Epithelial cell of esophagus (primary cell): ENCODE measurements at regions not wholly inside any gene's neighbourhood (a gene's known extent, or its start where the extent isn't known, plus 50 kb on each side); places are given as distances from the start of the nearest gene placed in this dataset.
A peak's percentile ranks its signal among the peaks of the same experiment; 100 is the strongest.
"Not testable (repeated sequence)": the region's sequence is repeated elsewhere in the genome, so short reads cannot be mapped to it uniquely, and the experiment has no call there.

Source experiments
- DNase-seq: peaks from one replicate; pipeline ENCODE4 v3.0.0; 2010; ENCODE audit warnings: low read depth
- H3K4me3 ChIP-seq: 2 replicates; pipeline ENCODE4 v1.5.1; 2011; ENCODE audit warnings: mild to moderate bottlenecking, low read length, control low read depth
- TF ChIP-seq, protein P1 (sequence below): IDR thresholded peaks from 2 replicates; pipeline ENCODE4 v1.5.1; 2011; ENCODE audit warnings: low read depth, mild to moderate bottlenecking, low read length, control low read depth, inconsistent platforms; ENCODE audit not compliant: insufficient read depth; ENCODE audit errors: missing control alignments

DNA sequence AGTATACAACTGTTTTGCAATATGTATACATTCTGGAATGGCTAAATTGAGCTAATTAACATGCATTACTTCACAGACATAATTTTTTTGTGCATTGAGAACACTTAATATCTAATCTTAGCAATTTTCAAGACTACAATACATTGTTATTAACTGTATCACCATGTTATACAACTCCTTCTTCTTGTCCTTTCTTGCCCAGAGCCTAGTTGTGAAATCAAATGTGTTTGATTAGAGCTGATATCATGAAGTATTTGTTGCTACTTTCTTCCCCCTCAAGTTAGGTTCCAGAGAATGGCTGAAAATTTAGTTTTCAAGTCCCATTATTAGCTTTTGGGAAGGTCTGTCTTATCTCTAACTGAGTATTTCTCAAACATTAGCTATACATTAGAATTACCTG lies 607.8 kb downstream of the PSAT1 start:
- TF ChIP-seq, protein P1, sequence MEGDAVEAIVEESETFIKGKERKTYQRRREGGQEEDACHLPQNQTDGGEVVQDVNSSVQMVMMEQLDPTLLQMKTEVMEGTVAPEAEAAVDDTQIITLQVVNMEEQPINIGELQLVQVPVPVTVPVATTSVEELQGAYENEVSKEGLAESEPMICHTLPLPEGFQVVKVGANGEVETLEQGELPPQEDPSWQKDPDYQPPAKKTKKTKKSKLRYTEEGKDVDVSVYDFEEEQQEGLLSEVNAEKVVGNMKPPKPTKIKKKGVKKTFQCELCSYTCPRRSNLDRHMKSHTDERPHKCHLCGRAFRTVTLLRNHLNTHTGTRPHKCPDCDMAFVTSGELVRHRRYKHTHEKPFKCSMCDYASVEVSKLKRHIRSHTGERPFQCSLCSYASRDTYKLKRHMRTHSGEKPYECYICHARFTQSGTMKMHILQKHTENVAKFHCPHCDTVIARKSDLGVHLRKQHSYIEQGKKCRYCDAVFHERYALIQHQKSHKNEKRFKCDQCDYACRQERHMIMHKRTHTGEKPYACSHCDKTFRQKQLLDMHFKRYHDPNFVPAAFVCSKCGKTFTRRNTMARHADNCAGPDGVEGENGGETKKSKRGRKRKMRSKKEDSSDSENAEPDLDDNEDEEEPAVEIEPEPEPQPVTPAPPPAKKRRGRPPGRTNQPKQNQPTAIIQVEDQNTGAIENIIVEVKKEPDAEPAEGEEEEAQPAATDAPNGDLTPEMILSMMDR = no peak
- H3K4me3 ChIP-seq = no peak overlapping the region
- DNase-seq = peak; percentile 85

DNA sequence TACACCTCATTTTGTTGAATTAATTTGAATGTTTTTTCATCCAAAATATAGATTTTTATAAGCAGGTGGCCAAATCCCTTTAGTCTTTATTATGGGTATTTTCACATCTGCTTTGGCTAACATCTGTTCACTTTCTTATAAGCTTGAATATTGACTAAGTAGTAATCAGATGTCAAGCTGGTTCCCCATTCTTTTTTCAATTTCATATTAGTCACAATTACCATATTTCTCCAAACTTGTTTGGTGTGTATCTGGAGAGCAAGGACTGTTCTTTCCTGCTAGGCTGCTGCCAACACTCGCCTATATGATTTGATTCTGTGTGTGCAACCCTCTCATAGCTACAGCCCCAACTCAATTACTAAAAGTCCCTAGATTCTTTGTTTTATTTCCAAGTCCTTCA lies 608.5 kb downstream of the PSAT1 start:
- TF ChIP-seq, protein P1 = no peak
- H3K4me3 ChIP-seq = no peak overlapping the region
- DNase-seq = peak; percentile 36

DNA sequence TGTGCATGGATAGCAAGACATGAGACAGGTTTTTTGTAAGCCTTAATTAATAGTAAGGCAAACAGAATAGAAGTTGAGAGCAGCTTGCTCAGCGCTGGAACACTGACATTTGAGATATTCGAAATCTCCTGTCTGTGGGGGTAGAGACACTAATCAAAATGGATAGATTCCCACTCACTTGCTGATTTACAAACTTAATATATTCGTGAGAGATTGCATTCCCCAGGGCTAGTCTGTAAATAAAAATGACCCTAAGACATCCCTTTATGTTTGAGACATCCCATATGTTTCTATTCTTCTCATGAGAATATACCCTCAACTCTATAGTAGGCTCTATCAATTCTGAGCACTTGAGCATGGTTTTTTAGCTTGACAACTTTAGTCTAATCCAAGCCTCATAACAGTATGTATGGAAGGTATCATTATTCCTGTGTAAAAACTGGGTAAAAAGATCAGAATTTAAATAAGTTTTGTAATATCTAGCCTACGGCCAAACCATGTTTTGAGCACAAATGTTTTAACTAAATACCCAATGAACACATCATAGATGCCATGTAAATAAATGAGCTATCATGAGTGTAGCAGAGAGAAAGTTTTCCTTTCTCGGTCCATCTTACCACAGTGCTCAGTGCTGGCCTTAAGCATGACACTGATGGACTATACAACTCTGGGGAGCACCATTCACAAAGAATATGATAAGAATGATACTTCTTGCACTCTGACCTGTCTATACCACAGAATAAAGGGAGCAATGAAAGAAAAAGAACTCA lies 609.2 kb downstream of the PSAT1 start:
- no peak for DNase-seq
- TF ChIP-seq, protein P1 = no peak
- no peak overlapping the region for H3K4me3 ChIP-seq

DNA sequence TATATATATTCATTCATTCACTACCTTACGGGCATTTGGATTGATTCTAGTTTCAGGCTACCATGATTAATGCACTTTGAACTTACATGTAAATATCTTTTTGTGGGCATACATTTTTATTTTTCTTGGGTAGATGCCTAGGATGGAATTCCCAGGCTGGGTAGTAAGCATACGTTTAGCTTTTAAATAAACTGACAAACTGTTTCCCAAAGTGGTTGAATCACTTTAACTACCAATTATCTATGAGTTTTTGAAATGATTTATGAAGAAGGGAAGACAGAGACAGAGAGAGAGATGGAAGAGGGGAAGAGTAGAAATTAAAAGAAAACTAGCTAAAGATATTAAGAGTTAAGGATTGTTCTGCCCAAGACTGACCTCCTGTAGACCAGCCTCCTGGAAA lies 612.6 kb downstream of the PSAT1 start:
- DNase-seq = no peak
- TF ChIP-seq, protein P1 = no peak
- H3K4me3 ChIP-seq = no peak overlapping the region

DNA sequence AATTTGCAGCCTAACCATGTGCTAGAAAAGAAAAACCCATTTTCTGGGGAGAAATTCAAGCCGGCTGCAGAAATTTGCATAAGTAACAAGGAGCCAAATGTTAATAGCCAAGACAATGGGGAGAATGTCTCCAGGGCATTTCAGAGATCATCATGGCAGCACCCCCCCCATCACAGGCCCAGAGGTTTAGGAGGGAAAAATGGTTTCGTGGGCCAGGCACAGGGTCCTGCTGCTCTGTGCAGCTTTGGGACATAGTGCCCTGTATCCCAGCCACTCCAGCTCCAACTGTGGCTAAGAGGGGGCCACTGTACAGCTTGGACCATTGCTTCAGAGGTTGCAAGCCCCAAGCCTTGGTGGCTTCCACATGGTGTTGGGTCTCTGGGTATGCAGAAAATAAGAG lies 620.0 kb downstream of the PSAT1 start:
- DNase-seq, H3K4me3 ChIP-seq: not testable (repeated sequence)

DNA sequence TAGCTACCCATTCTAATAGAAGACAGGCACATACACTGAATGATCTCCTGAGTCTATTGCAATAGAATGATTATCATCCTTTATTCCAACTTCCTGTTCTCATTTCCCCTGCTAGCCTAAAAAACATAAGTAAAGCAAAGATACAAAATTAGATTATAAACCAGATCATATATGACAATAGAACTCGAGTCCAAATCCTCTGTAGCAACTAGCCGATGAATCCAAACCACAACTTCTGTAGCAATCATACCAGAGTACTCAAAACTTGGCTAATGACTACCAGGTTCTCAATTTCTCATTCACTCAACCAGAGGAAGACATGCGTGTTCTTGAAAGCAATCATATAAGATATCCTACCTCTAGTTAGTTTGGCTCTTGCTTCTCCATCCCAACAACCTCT lies 622.1 kb downstream of the PSAT1 start:
- TF ChIP-seq, protein P1 = no peak
- H3K4me3 ChIP-seq = no peak overlapping the region
- no peak for DNase-seq

DNA sequence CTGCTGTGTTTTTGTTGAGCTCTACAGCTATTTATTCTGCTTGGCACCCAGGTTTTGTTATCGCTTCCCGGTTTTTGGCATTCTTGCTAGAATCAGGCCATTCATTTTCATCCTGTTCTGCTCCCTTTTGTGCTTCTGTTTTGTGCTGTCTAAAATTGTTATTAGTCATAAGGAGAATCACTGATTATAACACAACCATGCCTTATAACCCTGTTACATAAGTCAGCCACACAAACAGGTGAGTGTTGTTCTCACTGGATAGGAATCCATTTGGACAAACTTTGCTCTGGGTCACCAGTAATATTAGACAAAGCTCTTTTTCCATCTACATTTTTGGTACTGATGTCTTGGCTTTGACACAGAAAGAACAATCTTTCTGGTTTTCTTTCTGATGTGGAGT lies 622.8 kb downstream of the PSAT1 start:
- peak; percentile 84 for DNase-seq

More for the DNA sequence above, 622.8 kb downstream of the PSAT1 start:
- H3K4me3 ChIP-seq = no peak overlapping the region
- TF ChIP-seq, protein P1 = no peak
